Fibroblast of skin of left biceps (primary cell): ENCODE measurements at regions not wholly inside any gene's neighbourhood (a gene's known extent, or its start where the extent isn't known, plus 50 kb on each side); places are given as distances from the start of the nearest gene placed in this dataset.
A peak's percentile ranks its signal among the peaks of the same experiment; 100 is the strongest.

Experiments
- DNase-seq, 2 experiments: peaks; one replicate each; pipeline ENCODE4 v3.0.0-alpha.2; 2013; ENCODE audit warnings: low read depth in 2 of 2

GRCh38 chrX:6906608-6907007, 240.9 kb upstream of the STS start:
- no peak for DNase-seq

GRCh38 chrX:6904156-6904555, 243.4 kb upstream of the STS start:
- no peak for DNase-seq

DNA sequence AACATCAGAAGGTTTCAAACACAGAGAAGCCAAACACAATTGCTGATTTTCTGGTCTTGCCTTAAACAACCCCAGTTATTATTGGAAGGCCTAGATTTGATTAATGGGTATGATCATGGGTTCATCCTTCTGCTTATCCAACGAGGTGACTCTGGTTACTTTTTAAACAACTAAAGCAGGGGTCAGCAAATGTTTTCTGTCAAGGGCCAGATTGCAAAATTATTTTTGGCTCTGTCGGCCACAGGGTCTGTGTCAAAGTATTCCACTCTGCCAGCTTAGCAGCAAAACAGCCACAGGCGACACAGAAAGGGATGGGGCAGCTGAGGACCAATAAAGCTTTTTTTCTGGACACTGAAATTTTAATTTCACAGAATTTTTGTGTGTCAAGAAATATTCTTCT, 249.1 kb upstream of the STS start:
- no peak for DNase-seq

- no peak for DNase-seq
These were observed 256.1 kb upstream of the STS start for GRCh38 chrX:6891404-6891803.

DNA sequence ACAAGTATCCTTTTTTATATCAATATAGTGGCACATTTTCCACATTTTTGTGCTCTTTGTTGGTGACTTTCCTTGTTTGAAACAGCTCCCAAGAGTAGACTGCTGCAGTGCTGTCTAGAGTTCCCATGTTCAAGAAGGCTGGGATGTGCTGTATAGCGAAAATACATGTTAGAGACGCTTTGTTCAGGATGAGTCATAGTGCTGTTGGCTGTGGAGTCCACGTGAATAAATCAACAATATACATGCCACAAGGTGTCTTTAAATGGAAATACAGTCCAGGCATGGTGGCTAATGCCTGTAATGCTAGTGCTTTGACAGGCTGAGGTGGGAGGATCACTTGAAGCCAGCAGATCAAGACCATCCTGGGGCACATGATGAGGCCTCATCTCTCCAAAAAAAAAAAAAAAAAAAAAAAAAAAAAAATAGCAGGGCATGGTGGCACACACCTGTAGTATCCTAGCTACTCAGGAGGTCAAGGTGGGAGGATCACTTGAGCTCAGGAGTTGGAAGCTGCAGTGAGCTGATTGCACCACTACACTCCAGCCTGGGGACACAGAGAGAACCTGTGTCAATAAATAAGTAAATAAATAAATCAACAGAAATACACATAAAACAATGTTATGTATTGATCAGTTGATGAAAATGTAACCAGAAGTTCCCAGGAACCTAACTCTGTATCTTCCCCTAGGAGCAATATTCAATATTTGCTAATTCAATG, 256.8 kb upstream of the STS start:
- no peak for DNase-seq

- DNase-seq, result no peak
These were observed 261.6 kb upstream of the STS start for GRCh38 chrX:6885909-6886308.

DNA sequence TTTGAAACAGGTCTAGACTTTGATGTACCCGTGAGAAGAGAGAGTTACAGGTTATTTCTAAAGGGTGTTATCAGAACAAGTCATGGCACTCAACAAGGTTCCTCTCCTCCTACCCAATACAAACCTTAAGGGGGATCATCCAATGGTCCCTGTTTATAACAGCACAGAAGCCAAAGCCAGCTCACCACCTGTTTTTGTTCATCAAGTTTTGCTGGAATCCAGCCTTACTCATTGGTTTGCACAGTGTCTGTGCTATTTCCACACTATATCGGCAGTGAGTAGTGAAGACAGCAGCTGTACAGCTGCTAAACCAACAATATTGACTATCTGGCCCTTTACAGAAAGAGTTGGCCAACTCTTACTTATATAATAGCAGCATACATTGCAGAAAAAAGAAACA, 262.1 kb upstream of the STS start:
- DNase-seq, result no peak

DNA sequence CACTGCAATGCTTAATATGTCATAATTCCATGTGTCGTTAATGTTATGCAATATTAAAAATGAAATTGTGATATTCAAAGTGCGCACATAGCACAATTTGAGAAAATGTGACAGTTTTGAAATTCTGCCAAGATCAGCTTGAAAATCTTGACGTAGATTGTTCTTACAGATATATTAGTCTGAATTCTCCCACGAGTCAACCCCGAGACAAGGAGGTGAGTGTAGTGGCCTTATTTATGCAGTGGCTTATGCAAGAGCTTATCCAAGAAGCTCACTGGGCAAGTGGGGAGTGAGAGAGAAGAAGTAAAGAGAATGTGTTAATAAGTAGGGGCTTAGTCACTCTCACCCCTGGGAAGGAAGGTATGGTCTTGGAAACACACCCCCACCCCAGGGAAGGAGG, 286.1 kb upstream of the STS start:
- no peak for DNase-seq

- DNase-seq, result no peak
These were observed 289.8 kb upstream of the STS start for GRCh38 chrX:6857749-6858148.

DNA sequence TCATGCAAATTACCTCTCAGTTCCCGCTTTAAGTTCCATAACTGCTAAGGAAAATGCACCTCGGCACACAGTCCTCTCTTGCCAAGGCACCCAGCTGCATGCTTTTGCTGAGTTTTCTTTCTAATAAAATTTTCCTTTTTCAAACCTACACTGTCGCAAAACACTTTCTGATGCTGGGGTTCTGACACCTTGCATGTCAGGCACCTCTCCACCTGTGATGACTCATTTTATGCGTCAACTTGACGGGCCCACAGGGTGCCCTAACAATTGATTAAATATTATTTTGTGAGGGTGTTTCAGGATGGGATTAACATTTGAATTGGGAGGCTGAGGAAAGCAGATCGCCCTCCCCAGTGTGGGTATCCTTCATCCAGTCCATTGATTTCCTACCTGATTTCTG, 291.0 kb upstream of the STS start:
- no peak for DNase-seq

GRCh38 chrX:6852869-6853268, 294.6 kb upstream of the STS start:
- no peak for DNase-seq

GRCh38 chrX:6852121-6852520, 295.4 kb upstream of the STS start:
- DNase-seq, result no peak

GRCh38 chrX:6851140-6851539, 296.4 kb upstream of the STS start:
- DNase-seq, result no peak

- DNase-seq, result no peak
These were observed 297.6 kb upstream of the STS start for GRCh38 chrX:6849716-6850414.

DNA sequence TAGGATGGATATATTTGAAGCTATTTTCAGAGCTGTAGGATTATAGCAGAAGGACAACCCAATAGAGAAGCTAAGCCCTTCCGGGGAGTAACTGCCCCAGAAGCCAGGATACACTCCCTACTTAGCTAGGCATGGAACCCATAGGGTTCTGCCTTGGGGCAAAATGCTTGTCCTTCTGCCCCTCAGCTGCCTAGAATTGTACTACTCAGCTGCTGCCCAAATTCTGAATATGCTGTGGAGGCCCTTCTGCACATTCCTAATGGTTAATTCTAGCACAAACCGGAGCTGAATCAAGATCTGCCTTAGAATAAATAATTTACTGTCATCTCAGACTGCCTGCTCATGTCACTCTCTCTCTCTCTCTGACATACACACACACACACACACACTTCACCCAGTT, 297.7 kb upstream of the VCX3A start:
- DNase-seq, result no peak

DNA sequence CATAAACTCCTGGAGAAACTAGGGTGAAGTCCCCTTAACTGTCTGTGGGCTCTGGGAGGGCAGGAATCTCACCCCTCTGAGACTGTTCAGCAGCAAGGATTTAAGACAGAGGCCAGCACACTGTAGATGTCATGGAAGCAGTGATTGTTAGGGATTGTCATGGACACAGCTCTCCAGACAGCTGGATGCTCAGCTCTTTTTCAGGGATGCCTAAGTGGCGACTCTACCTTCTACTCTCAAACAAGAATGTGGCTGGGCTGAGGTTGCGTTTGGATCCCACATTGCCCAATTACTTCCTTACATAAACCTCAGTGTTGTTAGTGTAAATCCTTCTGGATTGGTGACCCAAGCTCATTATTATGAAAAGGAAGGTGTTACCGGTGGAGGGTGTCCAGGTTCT, 291.9 kb upstream of the VCX3A start:
- no peak for DNase-seq

- DNase-seq, result no peak
These were observed 286.8 kb upstream of the VCX3A start for GRCh38 chrX:6821730-6822129.

GRCh38 chrX:6813836-6814370, 279.0 kb upstream of the VCX3A start:
- DNase-seq, result no peak

DNA sequence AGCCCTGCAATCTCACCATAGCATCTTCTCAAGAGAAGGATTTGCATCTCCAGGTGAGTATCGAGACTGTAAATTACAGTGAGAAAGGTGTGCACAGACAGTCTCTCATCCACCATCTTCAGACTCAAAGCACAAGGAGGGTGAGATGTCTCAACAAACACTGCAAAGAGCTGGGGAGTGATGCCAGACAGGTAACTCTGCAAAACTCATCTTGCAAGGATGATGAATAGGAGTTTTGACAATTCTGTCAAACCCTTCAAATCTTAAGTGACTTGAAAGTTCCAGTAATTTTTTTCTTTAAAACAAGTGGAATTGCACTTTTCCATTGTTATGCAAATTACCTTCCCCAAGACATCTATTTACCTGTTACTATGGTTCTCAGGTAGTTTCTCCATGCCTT, 277.2 kb upstream of the VCX3A start:
- DNase-seq, result no peak

GRCh38 chrX:6810776-6811175, 275.9 kb upstream of the VCX3A start:
- DNase-seq, result peak; percentile 8

- DNase-seq, result no peak
These were observed 268.7 kb upstream of the VCX3A start for GRCh38 chrX:6803607-6804006.

DNA sequence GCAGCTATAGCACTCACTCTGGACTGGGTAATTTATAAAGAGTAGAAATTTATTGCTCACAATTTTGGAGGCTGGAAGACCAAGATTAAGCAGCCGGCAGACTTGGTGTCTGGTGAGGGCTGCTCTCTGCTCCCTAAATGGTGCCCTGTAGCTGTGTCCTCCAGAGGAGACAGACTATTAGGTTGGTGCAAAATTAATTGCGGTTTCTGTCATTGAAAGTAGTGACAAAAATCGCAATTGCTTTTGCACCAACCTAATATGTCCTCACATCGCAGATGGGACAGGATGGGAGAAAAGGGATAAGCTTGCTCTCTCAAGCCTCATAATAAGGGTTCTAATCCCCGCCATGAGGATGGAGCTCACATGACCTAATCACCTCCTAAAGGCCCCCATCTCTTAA, 258.1 kb upstream of the VCX3A start:
- no peak for DNase-seq

DNA sequence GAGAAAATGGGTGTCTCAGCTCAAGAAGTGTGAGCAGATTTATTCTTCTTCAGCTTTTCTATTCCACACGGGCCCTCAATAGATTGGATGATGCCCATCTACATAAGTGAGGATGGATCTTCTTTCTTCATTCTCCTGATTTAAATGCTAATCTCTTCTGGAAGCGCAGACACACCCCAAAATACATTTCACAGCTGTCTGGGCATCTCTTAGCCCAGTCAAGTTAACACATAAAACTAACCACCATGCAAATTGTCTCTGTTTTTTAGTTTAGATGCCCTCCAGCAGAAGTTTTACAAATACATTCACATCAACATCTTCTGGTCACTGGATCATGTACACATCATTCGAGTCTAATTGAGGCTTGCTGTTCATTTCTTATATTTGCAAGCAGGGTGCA, 249.0 kb upstream of the VCX3A start:
- no peak for DNase-seq

DNA sequence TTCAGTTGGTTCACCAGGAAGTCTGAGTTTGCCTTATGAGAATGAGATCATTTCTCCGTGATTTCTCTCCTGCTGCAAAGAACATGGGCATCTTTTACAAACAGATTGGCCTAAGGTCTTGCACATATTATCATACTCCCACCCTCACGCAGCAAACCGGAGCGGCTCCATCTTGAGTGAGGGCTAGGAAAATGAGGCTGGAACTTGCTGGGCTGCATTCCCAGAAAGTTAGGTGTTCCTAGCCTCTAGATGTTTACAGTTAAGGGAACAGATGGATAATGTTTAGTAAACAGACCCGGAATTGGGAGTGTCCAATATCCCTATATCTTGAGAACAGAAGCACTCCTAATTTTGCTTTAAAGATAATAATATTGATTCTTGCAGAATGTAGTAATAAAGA, 247.9 kb upstream of the VCX3A start:
- DNase-seq, result no peak
